GM10266 (cell line): ENCODE measurements at regions not wholly inside any gene's neighbourhood (a gene's known extent, or its start where the extent isn't known, plus 50 kb on each side); places are given as distances from the start of the nearest gene placed in this dataset.
"Not testable (repeated sequence)": the region's sequence is repeated elsewhere in the genome, so short reads cannot be mapped to it uniquely, and the experiment has no call there.

ENCODE experiments used
- DNase-seq: peaks from one replicate; pipeline ENCODE4 v3.0.0; 2012; ENCODE audit errors: extremely low spot score
- CTCF ChIP-seq: IDR thresholded peaks from 2 replicates; pipeline ENCODE4 v1.5.1; 2012; ENCODE audit warnings: mild to moderate bottlenecking, low read depth; ENCODE audit not compliant: control insufficient read depth, insufficient read depth; ENCODE audit errors: missing control alignments

- TF ChIP-seq CTCF, result no peak
- no peak for DNase-seq
Measured at GRCh38 chr14:46550836-46551235, 100.7 kb downstream of the RPL10L start.

- no peak for TF ChIP-seq CTCF
- DNase-seq, result no peak
Measured at GRCh38 chr14:46540986-46541385, 110.6 kb downstream of the RPL10L start.

GRCh38 chr14:46519121-46519520, 132.5 kb downstream of the RPL10L start:
- no peak for TF ChIP-seq CTCF
- DNase-seq, result no peak

GRCh38 chr14:46508752-46509151, 142.8 kb downstream of the RPL10L start:
- not testable (repeated sequence) for DNase-seq

- TF ChIP-seq CTCF, result no peak
- no peak for DNase-seq
Measured at GRCh38 chr14:46499521-46499920, 152.1 kb downstream of the RPL10L start.

- no peak for TF ChIP-seq CTCF
- DNase-seq, result no peak
Measured at GRCh38 chr14:46496409-46496808, 155.2 kb downstream of the RPL10L start.

- peak; percentile 11 for TF ChIP-seq CTCF
- peak; percentile 23 for DNase-seq
Measured at GRCh38 chr14:46490238-46490685, 161.3 kb downstream of the RPL10L start.

- TF ChIP-seq CTCF, result no peak
- DNase-seq, result no peak
Measured at GRCh38 chr14:46488374-46488773, 163.2 kb downstream of the RPL10L start.
